HFF-Myc (cell line): ENCODE measurements at regions not wholly inside any gene's neighbourhood (a gene's known extent, or its start where the extent isn't known, plus 50 kb on each side); places are given as distances from the start of the nearest gene placed in this dataset.
A peak's percentile ranks its signal among the peaks of the same experiment; 100 is the strongest.
"Not testable (repeated sequence)": the region's sequence is repeated elsewhere in the genome, so short reads cannot be mapped to it uniquely, and the experiment has no call there.

Experiments used
- DNase-seq: peaks from one replicate; pipeline ENCODE4 v3.0.0-alpha.2; 2011; ENCODE audit warnings: low read depth; ENCODE audit errors: extremely low read depth
- H3K4me3 ChIP-seq: replicated peaks from 2 replicates; pipeline ENCODE4 v1.5.1; 2011; ENCODE audit warnings: low read depth, mild to moderate bottlenecking, control low read depth, low read length
- CTCF ChIP-seq: IDR thresholded peaks from 2 replicates; pipeline ENCODE4 v1.5.1; 2012; ENCODE audit warnings: mild to moderate bottlenecking, low read depth, low read length, control low read depth; ENCODE audit errors: missing control alignments

GRCh38 chr20:26167499-26167898 is 470.8 kb upstream of the ZNF337 start:
- no peak overlapping the region for H3K4me3 ChIP-seq
- no peak for TF ChIP-seq CTCF
- no peak for DNase-seq

DNA sequence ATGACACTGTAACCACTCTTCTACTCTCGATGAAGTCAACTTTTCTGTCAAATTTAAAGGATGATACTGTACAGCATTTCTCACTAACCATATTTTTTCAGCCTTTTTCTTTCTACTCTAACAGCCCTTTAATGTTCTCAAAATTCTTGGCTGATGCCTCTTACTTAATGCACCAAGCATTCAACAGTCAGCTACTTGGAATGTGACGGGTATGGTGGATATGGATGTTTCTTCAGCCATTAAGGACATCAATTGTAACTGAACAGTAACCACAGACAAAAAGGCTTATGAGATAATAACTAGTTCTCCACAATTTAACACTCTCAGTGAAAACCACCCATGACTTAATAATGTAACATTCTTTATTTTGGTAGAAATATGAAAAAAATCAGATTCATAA is 467.2 kb upstream of the ZNF337 start:
- no peak overlapping the region for H3K4me3 ChIP-seq
- no peak for TF ChIP-seq CTCF
- peak; percentile 4 for DNase-seq

DNA sequence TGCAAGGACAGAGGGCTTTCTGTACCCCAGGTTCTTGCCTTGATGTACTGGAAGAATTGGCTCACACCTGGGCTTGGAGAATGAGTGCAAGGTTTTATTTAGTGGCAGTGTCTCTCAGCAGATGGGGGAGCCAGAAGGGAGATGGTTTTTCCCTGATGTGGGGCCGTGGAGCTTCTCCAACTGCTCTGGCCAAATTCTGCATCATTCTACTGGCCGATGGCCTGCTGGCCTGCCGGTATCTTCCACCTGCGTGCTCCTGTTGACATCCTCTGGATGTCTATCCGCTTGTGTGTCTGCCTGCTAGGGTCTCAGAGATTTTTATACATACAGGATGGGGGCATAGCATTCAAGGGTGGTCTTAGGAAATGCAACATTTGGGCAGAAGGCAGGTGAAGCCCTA is 466.5 kb upstream of the ZNF337 start:
- not testable (repeated sequence) for DNase-seq, H3K4me3 ChIP-seq

DNA sequence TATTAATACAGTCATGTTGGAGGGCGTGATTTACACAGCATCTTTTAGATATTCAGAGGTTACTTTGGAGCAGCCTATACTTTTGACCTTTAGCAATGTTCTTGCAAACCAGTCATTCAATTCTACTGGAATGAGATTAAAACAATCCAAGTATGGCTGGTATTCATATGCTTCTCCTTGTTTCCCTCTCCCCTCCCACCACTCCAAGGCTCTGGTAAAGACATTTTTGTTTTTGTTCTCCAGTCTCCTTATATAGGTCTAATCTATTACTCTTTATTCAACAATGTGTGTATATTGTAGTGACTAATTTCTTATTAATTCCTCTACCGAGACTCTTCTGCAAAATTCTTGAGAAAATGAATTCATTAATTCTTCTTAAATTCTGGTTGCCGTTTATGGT is 465.1 kb upstream of the ZNF337 start:
- not testable (repeated sequence) for DNase-seq, H3K4me3 ChIP-seq

DNA sequence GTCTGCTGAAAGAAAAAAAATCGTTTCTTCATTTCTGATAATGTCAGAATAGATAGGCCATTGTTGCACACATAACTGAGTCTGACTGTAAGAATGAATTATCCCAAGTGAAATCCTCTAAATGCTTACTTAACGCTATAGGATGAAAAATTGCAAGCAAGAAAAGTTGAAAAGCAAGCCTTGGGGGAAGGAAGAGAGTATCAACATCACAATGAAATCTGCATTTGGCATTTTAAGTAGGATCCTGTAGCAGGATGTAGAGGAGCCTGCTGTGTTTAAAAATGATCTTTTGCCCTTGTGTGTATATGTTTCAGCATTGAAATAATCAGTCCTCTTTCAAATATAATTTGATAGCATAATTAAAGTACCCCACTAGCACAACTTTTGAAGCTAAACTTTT is 464.3 kb upstream of the ZNF337 start:
- not testable (repeated sequence) for DNase-seq, H3K4me3 ChIP-seq

- no peak for DNase-seq
- no peak overlapping the region for H3K4me3 ChIP-seq
- TF ChIP-seq CTCF = no peak
Observed at GRCh38 chr20:26154224-26154623, 457.6 kb upstream of the ZNF337 start.

DNA sequence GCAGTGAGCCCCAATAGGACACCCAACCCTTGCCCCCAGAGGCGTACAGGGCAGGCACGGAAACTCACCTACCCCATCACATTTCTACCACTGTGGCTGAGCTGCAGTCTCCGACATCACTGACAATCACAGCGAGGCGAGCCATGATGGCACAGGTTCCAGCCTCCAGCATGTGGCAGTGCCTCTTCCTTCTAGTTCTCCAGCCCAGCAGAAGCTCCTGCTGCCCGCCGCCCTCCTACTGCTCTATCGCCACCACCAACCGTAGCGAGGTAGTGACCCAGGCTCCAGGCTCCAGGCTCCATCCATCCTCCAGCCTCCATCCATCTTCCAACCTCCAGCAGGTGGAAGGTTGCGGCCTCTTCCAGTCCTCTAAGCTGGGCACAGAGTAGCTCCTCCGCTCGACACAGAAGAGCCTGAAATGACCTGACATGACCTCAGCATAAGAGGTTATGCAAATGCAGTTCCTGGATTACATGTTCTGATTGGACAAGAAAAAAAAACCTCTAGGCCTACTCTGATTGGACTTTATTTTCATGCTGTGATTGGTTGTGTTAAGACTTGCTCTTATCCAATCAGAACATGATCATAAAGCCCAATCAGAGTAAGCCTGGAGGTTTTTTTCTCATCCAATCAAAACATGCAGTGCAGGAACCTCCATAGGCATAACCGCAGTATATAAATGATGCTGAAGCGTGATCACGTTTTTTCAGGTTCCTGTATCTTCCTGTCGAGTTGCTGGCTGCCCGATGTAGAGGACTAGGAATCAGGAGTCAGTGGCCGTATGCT is 438.9 kb upstream of the ZNF337 start:
- no peak for TF ChIP-seq CTCF
- DNase-seq = no peak
- H3K4me3 ChIP-seq = no peak overlapping the region

DNA sequence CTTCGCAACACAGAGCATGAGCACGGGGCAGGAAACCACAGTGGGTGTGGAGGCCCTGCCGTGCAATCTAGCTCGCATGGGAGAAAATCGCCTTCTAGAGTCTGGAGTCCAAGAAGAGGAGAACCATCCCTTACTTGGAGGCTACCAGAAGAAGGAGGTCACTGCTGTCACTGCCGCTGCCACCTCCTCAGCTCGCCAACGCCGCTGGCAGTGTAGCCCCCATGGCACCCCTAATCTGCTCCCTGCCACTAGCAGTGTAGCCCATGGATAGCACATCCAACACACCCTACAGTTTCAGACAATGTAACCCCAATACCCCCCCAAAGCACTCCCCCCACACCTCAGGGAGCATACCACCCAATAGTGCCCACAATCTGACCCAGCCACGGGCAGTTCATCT is 438.0 kb upstream of the ZNF337 start:
- DNase-seq = no peak
- TF ChIP-seq CTCF = no peak
- H3K4me3 ChIP-seq = no peak overlapping the region

DNA sequence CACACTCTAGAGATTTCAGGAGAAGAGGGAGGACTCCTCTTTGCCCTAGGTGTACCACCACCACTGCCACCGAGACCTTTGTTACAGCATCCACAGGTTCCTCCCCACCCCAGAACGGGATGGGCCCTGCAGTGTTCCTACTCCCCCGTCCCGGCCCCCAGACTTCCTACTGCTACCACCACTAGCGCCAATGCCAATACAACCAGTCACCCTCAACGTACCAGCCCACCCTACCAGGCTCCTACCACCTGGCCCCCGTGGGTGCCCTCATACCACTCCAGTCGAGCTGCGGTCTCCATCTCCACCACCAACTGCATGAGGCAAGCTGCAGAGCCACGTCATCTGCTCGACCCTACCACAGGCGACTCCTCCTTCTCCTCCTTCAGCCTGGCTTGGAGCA is 437.1 kb upstream of the ZNF337 start:
- H3K4me3 ChIP-seq, DNase-seq: not testable (repeated sequence)

DNA sequence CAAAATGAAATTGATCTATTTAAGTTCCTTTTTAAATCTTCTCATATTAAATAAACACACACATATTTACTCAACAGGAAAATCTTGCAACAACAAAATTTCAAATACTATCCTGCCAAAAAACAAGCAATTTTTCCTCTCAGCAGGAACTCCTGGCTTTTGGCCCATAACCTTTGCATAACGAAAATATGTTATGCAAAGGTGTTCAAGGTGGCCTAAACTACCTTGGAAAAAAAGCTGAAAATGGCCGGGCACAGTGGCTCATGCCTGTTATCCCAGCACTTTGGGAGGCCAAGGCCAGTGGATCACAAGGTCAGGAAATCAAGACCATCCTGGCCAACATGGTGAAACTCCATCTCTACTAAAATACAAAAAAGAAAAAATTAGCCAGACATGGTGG is 424.3 kb upstream of the ZNF337 start:
- H3K4me3 ChIP-seq, DNase-seq: not testable (repeated sequence)

- not testable (repeated sequence) for DNase-seq, H3K4me3 ChIP-seq
Observed at GRCh38 chr20:26094498-26094897, 397.8 kb upstream of the ZNF337 start.

- DNase-seq, H3K4me3 ChIP-seq: not testable (repeated sequence)
Observed at GRCh38 chr20:26091921-26092320, 395.3 kb upstream of the ZNF337 start.

DNA sequence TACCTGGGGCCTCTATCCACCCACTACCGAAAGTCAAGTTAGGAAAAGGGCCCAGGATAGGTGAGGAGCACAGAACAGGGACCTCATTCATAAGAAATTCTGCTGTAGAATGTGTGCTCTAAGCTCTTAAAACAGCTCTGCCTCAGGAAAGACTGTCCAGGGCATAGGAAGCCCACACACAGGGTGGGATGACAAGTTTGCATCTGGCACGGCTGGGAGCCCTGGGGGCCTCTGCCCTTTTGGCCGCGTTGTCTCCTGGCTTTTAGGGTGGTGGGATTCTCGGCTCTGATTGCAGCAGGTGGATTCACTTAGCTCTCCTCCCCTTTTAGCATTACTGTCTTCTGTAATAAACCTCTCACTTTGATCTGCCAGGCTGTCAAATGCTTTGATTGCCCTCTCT is 389.5 kb upstream of the ZNF337 start:
- H3K4me3 ChIP-seq, DNase-seq: not testable (repeated sequence)
